ENCODE measurements at regions not wholly inside any gene's neighbourhood (a gene's known extent, or its start where the extent isn't known, plus 50 kb on each side); places are given as distances from the start of the nearest gene placed in this dataset.

GRCh38 chr13:106722620-106723019, 154.7 kb upstream of the ARGLU1 start:
- DNase-seq (ENCODE audit: low read depth) = no peak

DNA sequence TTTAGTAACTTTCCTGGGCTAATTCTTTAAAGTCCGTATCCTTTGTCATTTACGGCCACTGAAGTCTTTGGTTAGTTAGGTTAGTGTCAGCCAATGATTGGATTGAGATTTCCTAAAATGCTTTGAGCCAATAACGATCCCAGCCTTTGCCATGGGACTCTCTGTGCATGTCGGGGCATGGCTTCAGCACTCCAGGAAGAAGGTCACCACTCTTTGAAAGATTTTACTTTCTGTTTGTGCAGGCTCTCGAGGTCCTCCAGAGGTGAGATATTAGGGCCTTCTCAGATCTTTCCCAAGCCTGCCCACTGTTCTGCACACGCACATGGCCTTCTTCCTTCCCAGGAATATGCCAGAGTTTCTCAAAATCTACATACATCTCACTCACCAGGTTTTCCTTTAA, 153.7 kb upstream of the ARGLU1 start:
- no peak for DNase-seq (ENCODE audit: low read depth)

DNA sequence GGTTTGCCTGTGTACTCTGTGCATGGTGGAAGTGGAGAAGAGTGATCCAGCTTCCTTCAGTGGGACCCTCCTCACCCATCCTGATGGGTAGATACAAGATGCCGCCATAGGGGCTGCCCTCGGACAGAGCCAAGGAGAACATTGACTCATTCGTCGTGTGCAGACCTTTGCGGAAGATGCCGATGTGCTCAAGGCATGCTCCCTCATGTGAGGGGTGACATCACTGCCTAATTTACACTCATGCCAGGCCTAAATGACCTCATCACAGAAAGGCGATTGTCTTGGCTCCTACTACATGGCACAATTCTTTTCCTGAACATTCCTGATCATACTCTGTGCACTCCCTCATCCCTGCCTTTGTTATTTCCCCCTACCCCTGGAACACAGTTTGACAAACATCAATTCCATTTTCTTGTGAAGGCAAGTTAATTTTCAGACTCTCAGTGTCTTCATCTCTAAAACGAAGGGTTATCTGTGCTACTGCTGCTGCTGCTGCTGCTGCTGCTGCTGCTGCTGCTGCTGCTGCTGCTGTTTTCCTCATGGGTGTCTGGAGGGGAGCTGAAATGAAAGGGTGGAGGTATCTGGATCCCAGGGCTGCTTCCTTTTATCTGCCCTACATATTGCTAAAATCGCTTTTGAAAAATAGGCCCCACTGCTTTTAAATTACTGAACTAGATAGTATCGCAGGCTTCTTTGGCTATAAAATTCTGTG, 146.5 kb upstream of the ARGLU1 start:
- no peak for DNase-seq (ENCODE audit: low read depth)

DNA sequence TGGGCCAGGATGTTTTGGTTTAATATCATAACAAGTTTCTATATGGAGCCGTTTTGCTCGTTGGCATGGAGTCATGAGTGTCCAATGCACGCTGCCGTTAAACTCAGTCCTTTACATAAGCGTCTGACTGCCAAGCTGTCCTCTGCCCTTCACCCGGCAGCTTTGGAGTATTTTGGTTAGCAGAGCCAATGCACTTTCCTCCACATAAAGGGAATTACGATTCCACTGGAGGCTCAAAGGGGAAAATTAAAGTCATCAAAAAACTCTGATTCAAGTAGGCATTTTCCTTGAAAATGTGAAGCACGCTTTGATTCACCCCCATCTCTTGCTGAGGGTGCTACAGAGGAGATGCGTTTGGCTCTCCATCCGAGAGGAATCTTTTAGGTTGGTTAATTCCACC, 144.4 kb upstream of the ARGLU1 start:
- DNase-seq (ENCODE audit: low read depth) = no peak

DNA sequence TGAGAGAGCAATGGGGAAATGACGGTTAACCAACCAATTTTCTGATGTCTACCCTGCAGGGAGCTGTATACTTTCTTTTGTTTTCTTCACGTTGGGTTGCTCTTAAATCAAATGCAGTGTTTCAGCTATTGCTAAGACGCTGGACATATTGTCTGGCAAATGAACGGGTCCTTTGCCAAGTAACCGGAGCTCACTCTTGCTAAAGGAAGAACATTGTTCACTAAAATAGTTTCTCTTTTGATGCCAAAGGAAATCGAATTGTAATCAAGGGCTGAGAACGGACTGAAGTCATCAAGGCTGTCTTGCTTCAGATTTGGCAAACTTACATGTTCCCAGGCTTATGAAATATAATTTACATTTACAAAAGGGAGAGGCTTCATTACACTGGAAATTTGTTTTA, 142.3 kb upstream of the ARGLU1 start:
- no peak for DNase-seq (ENCODE audit: low read depth)

DNA sequence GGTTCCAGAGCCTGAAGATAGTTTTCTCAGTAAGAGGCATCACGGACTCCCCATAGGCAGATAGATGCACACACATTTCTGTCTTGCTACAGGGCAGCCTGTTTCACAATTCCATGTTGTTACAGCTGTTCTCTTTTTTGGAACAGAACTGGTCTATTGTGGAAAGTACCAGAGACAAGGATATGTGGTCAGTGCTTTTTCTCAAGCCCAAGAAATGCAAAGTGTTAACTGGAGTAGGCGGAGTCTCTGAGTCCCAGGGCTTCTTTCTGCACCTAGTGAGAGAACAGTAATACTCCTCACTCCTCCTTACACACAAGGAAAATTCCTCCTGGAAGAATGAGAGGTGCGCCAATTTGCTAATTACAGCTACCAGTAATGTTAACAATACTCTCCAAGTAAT, 141.6 kb upstream of the ARGLU1 start:
- no peak for DNase-seq (ENCODE audit: low read depth)

GRCh38 chr13:106702505-106702904, 134.6 kb upstream of the ARGLU1 start:
- DNase-seq (ENCODE audit: low read depth) = no peak

DNA sequence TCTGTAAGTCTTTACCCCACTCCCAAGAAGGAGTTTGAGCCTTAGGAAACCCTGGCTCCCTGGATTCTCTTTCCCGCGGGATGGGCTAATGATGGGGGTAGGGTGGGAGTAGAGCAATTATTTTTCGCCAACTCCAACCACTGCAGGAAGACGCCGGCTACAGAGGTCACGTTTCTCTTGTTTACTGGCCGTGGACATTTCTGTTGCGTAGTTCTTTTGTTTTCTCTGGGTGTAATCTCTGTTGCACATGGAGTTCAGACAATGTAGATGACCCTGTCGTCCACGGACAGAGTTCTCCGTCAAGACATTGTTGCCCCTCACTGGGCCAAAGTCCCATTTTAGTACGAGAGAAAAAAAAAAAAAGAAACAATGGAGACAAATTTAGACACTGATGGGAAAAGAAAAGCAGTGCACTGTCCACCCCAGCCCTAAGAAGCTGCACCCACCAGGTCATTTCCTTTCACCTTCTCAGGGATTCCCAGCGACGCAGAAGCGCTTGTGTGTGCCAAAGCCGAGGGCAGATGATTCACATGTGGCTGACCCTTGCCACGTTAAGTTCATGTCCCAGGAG, 133.9 kb upstream of the ARGLU1 start:
- no peak for DNase-seq (ENCODE audit: low read depth)

DNA sequence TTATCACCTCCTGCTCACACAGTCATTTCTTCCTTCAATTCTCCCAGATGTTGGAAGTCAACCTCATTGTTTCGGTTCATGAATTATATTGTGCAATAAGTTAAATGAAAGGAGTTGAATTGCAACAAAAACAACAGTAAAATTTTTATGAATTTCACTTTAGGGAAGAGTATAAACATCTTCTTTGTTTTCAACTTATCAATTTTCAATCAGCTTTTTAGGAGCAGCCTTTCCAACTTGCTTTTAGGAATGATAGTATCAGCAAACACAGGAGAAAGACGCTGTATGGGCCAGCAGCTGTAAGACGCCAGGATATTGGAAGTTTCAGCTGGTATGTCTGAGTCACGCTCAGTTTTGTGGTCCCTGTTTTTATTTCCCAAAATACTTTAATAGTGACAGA, 132.5 kb upstream of the ARGLU1 start:
- DNase-seq (ENCODE audit: low read depth) = no peak

- DNase-seq (ENCODE audit: low read depth) = no peak
Measured at GRCh38 chr13:106700007-106700406, 132.1 kb upstream of the ARGLU1 start.

- DNase-seq (ENCODE audit: low read depth) = no peak
Measured at GRCh38 chr13:106699311-106699710, 131.4 kb upstream of the ARGLU1 start.

- no peak for DNase-seq (ENCODE audit: low read depth)
Measured at GRCh38 chr13:106696719-106697118, 128.8 kb upstream of the ARGLU1 start.

GRCh38 chr13:106696140-106696539, 128.2 kb upstream of the ARGLU1 start:
- DNase-seq (ENCODE audit: low read depth) = no peak

GRCh38 chr13:106695139-106695538, 127.2 kb upstream of the ARGLU1 start:
- DNase-seq (ENCODE audit: low read depth) = no peak

DNA sequence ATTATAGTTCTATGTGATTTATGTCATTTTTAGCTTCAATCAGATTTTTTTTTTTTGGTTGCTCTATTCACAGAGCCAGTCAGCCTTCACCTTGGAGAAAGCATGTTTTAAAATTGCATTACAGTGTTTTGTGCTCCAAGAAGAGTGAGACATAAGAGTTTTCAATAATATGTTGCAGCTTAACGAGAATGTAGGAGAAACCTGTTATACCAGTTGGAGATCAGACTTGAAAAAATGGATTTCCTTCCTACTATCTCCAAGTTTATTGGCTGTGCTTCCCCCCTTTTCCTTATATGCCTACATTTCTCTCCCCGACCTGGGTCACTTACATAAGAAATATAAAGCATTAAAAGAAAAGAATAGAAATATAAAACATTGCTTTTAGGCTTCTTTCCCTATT, 123.9 kb upstream of the ARGLU1 start:
- DNase-seq (ENCODE audit: low read depth) = no peak

DNA sequence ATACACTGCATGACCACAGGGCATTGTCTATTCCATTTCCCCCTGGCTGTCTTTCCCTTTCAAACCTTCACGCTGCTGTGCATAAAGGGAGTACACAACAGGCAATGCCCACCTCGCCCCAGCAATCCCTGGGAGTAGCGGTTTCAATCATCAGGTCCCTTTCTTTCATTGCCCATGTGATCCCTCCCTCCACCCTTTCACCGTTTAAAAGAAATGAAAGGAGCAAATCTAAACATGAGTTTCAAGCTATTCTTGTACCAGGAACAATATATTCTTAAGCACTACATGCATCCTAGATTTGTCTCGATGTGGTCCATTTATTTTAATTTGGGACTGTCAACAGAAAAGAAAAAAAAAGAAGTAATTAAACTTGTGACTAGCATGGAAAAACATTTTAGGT, 123.4 kb upstream of the ARGLU1 start:
- DNase-seq (ENCODE audit: low read depth) = no peak

GRCh38 chr13:106690779-106691178, 122.8 kb upstream of the ARGLU1 start:
- DNase-seq (ENCODE audit: low read depth) = no peak

DNA sequence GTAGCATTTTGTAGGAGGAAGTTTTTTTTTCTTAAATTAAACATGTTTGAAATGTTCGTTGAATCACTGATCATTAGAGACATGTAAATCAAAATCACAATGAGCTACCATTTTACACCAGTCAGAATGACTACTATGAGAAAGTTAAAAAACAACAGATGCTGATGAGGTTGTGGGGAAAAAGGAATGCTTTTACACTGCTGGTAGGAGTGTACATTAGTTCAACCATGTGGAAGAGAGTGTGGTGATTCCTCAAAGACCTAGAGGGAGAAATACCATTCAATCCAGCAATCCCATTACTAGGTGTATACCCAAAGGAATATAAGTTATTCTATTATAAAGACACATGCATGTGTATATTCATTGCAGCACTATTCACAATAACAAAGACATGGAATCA, 122.0 kb upstream of the ARGLU1 start:
- DNase-seq (ENCODE audit: low read depth) = no peak

DNA sequence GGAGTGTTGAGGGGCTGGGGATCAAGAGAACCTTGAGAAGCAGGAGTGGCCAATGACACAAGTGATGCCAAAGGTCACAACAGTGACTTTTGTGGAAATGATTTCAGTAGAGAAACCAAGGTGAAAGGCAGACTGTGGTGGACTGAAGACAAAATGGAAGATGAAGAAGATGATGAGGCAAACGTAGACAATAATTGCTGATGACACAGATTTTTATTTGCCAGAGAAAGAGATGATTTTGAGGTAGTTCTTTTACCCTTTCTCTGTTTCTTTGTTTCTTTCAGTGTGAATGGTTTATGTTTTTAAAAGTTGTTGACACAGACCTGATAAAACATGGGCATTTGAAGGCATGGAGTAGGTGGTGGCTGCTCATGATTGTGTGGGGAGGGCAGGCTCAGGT, 121.0 kb upstream of the ARGLU1 start:
- no peak for DNase-seq (ENCODE audit: low read depth)

DNA sequence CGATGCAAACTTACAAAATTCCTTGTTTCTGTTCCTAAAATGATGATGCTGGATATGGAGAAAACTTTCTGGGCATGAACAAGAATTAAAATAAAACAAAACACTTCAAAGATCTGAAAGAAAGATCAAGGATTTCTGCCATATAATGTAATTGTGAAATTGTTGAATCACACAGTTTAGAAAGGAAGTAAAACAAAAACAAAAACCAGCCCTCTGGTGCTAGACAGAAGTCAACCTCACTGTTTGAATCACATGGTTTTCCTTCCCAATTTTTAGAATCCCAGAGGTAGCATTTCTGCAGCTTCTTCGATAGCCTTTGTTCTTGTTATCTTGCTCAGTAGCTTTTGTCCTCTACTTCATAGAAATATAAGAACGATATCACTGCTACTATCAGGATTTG, 118.2 kb upstream of the ARGLU1 start:
- no peak for DNase-seq (ENCODE audit: low read depth)

DNA sequence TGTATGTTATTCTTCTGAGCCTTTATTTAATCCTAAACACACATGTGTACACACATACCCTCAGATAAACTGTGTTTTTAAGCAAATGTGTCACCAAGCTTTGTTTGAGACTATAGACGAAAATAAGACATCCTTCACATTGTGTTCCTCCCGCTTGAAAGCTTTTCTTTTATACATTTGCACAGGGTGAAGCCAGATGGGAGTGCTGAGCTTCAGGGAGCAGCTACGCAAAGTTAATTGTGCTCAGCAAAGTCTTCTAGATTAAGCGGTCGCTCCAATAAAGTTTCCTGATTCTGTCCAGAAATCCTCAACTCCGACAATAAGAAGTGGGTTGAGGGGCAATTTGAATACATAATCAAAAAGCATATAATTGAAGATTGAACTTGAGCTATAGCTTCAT, 117.2 kb upstream of the ARGLU1 start:
- no peak for DNase-seq (ENCODE audit: low read depth)

DNA sequence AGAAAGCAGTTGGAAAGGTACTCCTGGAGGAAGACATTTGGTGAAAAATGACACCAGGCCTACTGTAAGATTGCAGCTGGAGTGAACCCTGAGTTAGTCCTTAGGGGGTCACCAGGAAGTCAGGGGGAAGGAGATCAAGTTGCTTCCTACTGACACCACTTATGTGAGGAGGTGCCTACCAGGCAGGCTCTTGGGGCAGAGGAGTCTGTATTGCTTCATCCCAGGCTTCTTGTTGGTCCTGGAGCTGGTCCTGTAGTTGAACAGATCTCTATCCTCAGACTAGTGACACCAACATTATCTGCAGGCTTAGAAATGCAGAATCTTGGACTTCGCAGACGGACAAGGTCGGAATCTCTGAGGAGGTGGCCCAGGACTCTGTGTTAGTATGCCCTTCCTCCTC, 116.0 kb upstream of the ARGLU1 start:
- DNase-seq (ENCODE audit: low read depth) = no peak

GRCh38 chr13:106683179-106683578, 115.2 kb upstream of the ARGLU1 start:
- no peak for DNase-seq (ENCODE audit: low read depth)

GRCh38 chr13:106681997-106682396, 114.1 kb upstream of the ARGLU1 start:
- DNase-seq (ENCODE audit: low read depth) = no peak

Measured in activated T-helper 9 cell treated with anti-CD3 and anti-CD28 coated beads, Interleukin-2, amount 50 U/mL, for 16 hours (primary cell).